HG02981 (cell line): ENCODE measurements at regions not wholly inside any gene's neighbourhood (a gene's known extent, or its start where the extent isn't known, plus 50 kb on each side); places are given as distances from the start of the nearest gene placed in this dataset.

Source experiments
- ATAC-seq: cut with Tn5 transposase; IDR thresholded peaks from one replicate; pipeline ENCODE4 v1.9.1; 2021; ENCODE audit warnings: mild to moderate bottlenecking, moderate library complexity; ENCODE audit not compliant: unreplicated experiment

GRCh38 chr5:125298746-125299379 lies 552.4 kb upstream of the ZNF608 start:
- ATAC-seq = no peak

GRCh38 chr5:125301711-125302110 lies 555.3 kb upstream of the ZNF608 start:
- ATAC-seq = no peak

- no peak for ATAC-seq
These were observed 556.1 kb upstream of the ZNF608 start for GRCh38 chr5:125302577-125302976.

- ATAC-seq = no peak
These were observed 560.3 kb upstream of the ZNF608 start for GRCh38 chr5:125306741-125307140.

- no peak for ATAC-seq
These were observed 564.3 kb upstream of the ZNF608 start for GRCh38 chr5:125310749-125311148.

- no peak for ATAC-seq
These were observed 565.3 kb upstream of the ZNF608 start for GRCh38 chr5:125311743-125312142.

GRCh38 chr5:125313555-125313954 lies 567.1 kb upstream of the ZNF608 start:
- ATAC-seq = no peak

- no peak for ATAC-seq
These were observed 568.9 kb upstream of the ZNF608 start for GRCh38 chr5:125315306-125315705.

- no peak for ATAC-seq
These were observed 570.0 kb upstream of the ZNF608 start for GRCh38 chr5:125316391-125316790.

GRCh38 chr5:125316915-125317535 lies 570.6 kb upstream of the ZNF608 start:
- ATAC-seq = no peak

- ATAC-seq = no peak
These were observed 571.1 kb upstream of the ZNF608 start for GRCh38 chr5:125317536-125317995.

GRCh38 chr5:125321654-125322053 lies 575.2 kb upstream of the ZNF608 start:
- ATAC-seq = no peak

GRCh38 chr5:125323613-125324012 lies 577.2 kb upstream of the ZNF608 start:
- ATAC-seq = no peak

GRCh38 chr5:125325488-125326149 lies 579.2 kb upstream of the ZNF608 start:
- ATAC-seq = no peak

GRCh38 chr5:125326150-125326510 lies 579.7 kb upstream of the ZNF608 start:
- no peak for ATAC-seq

- no peak for ATAC-seq
These were observed 581.2 kb upstream of the ZNF608 start for GRCh38 chr5:125327676-125328075.

- no peak for ATAC-seq
These were observed 585.7 kb upstream of the ZNF608 start for GRCh38 chr5:125331987-125332598.

GRCh38 chr5:125333416-125333815 lies 587.0 kb upstream of the ZNF608 start:
- ATAC-seq = no peak

GRCh38 chr5:125336401-125336800 lies 590.0 kb upstream of the ZNF608 start:
- ATAC-seq = no peak

- ATAC-seq = no peak
These were observed 590.9 kb upstream of the ZNF608 start for GRCh38 chr5:125337294-125337693.

- ATAC-seq = no peak
These were observed 592.2 kb upstream of the ZNF608 start for GRCh38 chr5:125338440-125339174.
